NCI-H748 (cell line): ENCODE measurements at regions not wholly inside any gene's neighbourhood (a gene's known extent, or its start where the extent isn't known, plus 50 kb on each side); places are given as distances from the start of the nearest gene placed in this dataset.

Experiments used
- DNase-seq: peaks from one replicate; lab custom pipeline; 2025; ENCODE audit not compliant: unreplicated experiment; lab: John Stamatoyannopoulos, UW

DNA sequence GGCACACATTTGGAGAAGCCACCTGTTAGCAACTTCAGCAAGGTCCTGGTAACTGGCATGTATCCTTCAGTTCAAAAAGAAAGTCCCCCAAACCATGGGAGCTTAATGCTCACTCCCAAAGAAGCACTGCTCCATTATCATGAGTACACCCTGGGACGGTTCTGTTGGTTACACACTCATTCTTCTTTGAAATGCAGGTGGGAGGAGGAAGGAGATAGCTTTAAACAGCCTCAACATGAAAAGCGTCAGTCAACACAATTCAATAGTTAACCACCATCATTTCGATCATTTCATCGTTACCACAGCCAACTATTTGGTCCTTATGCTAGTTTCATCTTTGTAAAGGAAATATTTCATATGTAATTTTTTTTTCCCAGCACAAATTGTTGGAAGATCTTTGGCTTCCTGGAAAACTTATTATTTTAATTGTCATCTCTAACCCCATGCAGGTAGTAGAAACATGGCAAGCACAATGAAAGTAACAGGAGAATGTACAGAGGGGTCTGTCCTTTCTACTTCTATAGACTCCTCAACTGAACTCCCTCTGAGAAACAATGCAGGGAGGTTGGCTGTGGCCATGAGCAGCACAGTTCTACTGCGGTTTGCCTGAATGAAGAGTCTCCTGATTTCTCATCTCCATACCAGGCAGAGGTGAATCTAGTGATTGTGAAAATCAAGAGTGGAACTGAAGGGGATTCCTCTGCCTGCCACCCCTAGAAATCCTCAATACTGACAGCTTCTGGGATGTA, 196.4 kb upstream of the FOXN3 start:
- DNase-seq = no peak

DNA sequence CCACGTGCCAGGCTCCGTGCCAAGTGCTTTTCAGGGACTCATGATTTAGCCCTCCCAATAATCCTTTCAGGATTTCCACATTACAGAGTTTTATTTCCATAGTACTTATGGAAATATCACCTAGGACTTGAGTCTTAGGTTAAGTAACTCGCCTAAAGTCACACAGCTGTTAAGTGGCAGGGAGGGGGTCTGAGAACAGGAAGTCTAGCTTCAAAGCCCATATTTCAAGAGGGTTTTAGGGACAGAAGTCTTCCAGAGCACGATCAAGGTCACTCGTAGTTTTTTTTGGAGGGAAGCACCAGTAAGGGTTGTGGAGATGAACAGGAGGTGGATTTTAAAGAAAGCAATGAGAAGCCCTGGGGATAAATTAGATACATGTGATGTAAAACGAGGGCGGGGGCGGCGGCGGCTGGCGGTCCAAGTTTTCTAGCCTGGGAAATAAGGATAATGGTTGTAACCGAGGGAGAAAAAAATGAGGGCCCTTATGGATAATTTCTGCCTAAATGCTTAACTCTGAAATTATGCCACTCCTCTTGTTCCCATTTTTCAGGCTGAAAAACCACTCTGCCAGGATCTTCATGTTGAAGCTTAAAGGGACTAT, 192.6 kb upstream of the FOXN3 start:
- DNase-seq = no peak

GRCh38 chr14:89607453-89607852, 190.4 kb upstream of the FOXN3 start:
- DNase-seq = no peak

GRCh38 chr14:89603938-89604480, 187.0 kb upstream of the FOXN3 start:
- peak; percentile 14 for DNase-seq

DNA sequence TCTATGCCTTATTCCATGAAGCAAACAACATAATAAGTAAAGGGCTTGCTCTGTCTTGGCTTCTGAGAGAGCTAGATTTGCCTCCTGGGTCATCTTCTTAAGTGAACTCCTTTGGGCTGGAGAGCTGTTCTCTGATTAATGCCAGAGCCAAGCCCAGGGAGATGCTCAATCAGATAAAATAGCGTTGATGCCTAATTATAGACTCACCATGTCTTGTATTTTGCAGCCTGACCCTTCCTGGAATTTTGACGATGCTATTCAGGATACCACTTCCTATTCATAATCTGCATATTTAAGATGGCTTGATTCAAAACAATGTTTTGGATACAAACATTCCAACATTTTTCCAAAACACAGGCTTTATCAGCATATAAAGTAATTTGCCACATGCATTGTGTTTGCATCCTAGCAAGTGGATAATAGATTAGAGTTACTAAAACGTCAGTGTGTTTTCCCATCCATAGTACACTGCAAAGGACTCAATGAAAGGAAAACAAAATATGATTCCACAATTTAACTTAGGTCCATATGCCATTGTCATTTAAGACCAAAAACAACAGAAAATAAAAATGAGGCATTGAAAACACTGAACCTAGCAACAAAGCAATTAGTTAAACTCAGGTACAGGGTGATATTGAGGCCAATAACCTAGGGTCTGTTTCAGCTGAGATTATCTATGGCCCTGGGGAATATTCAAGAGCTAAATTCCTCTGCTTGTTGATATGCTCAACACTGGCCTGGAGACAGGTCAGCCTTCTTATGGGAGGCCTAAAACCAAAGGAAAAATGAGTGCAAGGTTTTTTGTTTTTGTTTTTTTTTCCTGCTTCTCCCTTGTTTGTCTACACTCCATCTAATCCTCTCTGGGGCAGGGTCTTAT, 184.2 kb upstream of the FOXN3 start:
- no peak for DNase-seq

DNA sequence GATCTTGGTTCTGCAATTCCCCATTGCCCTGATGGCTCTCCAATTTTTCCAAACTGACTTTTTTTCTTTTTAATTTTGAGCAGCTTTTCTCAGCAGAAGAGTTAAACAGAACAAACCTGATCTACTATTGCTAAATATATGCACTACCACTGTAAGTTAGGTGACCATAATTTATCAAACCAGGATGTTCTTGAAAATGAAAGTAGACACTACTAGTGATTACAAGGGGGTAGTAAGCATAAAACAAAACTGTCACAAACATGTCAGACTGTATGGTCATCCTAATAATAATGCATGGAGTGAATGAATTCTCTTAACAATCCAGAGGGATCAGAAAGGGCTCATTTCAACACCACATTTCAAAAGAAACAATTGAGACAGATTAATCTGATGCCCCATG, 183.0 kb upstream of the FOXN3 start:
- DNase-seq = no peak

- DNase-seq = peak; percentile 28
These were observed 181.6 kb upstream of the FOXN3 start for GRCh38 chr14:89598548-89599186.

- no peak for DNase-seq
These were observed 175.9 kb upstream of the FOXN3 start for GRCh38 chr14:89592961-89593360.

DNA sequence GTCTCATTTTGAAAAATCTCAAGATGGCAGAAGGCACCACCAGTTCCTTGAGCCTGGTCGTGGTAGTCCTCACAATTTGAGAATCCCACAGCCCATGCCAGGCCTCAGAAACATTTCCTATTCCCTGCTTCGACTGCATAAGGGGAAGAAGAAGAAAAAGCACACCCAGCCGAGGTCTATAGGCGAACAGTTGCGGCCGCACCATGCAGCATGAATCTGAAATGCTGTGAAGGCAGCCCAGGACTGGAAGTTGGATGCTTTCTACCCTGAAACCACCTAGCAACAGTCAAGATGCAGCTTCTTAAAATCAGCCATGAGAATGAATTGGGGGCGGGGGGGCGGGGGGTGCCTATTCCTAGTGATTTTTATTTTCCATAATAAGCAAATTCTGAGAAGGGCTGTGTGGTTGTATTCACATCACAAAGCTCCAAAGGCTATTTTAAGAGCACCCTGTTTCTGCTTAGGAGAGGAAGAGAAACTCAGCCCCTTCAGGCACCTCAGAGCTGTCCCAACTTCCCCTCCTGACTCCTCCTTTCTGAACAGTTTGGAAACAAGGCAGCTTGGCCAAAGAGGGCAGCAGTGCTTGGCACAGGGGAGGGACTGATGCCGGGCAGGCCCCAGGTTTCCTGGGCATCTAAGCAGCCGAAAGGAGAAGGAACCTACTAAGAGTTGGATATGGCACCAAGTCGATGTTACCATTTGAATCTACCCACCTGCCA, 172.5 kb upstream of the FOXN3 start:
- DNase-seq = no peak

GRCh38 chr14:89588840-89589296, 171.8 kb upstream of the FOXN3 start:
- no peak for DNase-seq

DNA sequence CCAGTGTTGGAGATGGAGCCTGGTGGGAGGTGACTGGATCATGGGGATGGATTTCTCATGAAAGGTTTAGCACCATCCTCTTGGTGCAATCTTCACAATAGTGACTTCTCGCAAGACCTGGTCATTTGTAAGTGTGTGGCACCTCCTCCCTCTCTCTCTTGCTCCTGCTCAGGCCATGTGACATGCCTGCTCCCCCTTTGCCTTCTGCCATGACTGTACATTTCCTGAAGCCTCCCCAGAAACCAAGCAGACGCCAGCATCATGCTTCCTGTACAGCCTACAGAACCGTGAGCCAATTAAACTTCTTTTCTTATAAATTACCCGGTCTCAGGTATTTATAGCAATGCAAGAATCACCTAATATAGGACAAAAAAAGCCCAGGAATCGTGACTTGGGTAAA, 171.0 kb upstream of the FOXN3 start:
- DNase-seq = no peak

DNA sequence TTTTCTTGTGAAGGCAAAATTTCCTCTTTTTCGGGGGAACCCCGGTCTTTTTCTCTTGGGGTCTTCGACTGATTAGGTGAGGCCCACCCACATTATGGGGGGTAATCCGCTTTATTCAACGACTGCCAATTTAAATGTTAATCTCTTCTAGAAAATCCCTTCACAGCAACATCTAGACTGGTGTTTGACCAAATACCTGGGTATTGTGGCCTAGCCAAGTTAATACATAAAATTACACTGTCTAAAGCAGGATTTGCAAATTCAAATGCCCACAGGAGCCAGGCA, 170.0 kb upstream of the FOXN3 start:
- no peak for DNase-seq

DNA sequence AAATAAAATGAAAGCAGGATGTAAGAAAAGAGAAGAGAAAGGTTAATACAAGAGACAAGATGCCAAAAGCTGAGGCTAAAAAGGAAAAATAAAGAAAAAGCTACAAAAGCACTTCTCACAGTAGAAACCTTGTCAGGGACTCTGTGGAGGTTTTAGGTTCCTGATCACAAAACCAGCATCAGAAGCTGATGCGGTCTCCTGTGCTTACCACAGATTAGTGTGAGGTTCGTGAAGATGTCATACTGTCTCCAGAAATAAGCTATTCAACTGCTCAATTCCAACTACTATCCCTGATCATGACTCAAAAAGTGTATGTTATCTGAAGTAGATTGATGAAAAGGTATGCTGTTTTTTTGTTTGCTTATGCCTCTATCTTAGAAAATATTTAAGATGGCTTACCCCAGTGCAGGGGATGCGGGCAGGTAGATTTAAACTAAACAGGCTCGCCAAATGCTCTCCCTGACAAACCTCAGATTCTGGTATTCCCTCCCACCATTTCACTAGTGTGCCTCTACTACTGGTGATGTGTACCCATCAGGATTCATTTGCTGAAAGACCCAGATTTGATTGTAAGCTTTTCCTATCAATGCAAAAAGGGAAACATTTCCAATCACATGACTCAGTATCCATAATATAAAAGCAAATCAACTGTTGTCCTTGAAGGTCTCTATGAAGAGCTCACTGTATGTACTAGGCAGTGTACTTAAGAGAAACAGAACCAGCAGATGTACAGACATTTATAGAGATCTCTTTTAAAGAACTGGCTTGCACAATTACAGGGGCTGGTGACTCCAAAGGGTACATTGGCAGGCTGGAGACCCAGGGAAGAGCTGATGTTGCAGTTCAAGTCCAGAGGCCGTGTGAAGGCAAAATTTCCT, 169.5 kb upstream of the FOXN3 start:
- no peak for DNase-seq

- no peak for DNase-seq
These were observed 161.1 kb upstream of the FOXN3 start for GRCh38 chr14:89578156-89578555.

GRCh38 chr14:89576960-89577359, 159.9 kb upstream of the FOXN3 start:
- no peak for DNase-seq

- no peak for DNase-seq
These were observed 159.3 kb upstream of the FOXN3 start for GRCh38 chr14:89576145-89576927.

- DNase-seq = no peak
These were observed 158.5 kb upstream of the FOXN3 start for GRCh38 chr14:89575386-89576061.

DNA sequence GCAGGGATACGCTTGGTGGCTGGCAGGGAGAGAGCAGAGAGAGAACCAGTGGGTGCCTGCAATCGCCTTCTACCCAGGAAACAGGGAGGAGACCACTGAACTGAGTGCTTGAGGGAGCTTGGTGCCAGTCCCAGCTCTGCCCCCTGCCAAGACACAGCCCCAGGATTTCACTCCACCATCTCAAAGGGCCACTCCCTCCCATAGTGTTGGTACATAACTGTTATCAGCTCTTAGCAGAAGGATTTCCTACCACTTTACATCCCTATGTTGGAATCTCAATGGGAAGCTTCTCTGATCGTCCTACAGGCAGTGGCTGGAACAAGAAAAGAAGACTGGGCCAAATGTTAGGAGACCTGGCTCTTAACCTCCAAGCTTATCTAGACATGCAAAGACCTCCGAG, 157.4 kb upstream of the FOXN3 start:
- no peak for DNase-seq

GRCh38 chr14:89573399-89573657, 156.3 kb upstream of the FOXN3 start:
- DNase-seq = no peak
